Nephron (organoid): ENCODE measurements at regions not wholly inside any gene's neighbourhood (a gene's known extent, or its start where the extent isn't known, plus 50 kb on each side); places are given as distances from the start of the nearest gene placed in this dataset.

Experiments
- H3K27ac Mint-ChIP-seq, 3 experiments: 2 replicates each; pipeline ENCODE4 v1.8.0; 2020; ENCODE audit warnings: mixed read lengths in 3 of 3, mild to moderate bottlenecking in 2 of 3, moderate library complexity in 1 of 3
- H3K27me3 Mint-ChIP-seq: 2 replicates; pipeline ENCODE4 v1.8.0; 2021; ENCODE audit warnings: low read depth, mild to moderate bottlenecking, moderate library complexity, mixed read lengths
- H3K36me3 Mint-ChIP-seq: 2 replicates; pipeline ENCODE4 v1.8.0; 2020; ENCODE audit warnings: low read depth, mixed read lengths
- H3K4me1 Mint-ChIP-seq: 2 replicates; pipeline ENCODE4 v1.8.0; 2020; ENCODE audit warnings: mixed read lengths
- H3K4me3 Mint-ChIP-seq, 3 experiments: 2 replicates each; pipeline ENCODE4 v1.8.0; 2020; ENCODE audit warnings: mild to moderate bottlenecking in 3 of 3, mixed read lengths in 3 of 3, moderate library complexity in 2 of 3
- H3K9me3 Mint-ChIP-seq: 2 replicates; pipeline ENCODE4 v1.8.0; 2020; ENCODE audit warnings: mixed read lengths
- TF ChIP-seq, protein P1 (sequence below), 3 experiments: fragments of 200-600 bp; sonication (generic); IDR thresholded peaks; one replicate each; pipeline ENCODE4 v1.5.0; 2021; ENCODE audit warnings: antibody characterized with exemption in 3 of 3; ENCODE audit not compliant: unreplicated experiment in 3 of 3

DNA sequence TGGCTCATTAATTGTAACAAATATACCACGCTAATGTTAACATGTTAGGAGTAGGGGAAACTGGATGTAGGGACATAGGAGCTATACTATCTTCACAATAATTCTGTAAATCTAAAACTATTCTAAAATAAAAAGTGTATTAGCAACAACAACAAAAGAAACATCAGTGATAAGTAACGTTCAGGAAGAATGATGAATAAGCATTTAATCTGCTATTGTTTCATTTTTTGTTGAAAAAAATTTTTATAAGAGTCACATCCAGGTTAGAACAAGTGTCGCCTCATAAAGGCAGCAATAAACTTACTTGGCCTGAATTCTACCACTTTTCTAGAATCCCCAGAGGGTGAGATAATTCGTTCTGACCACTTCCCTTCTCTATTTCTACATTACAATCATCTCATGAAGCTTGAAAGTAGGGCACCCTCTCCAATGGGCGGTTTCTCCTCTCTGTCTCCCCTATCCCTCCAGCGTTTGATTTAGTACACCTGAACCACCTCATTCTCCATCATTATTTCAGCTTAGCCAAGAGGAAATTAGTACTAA lies 253.1 kb upstream of the IPO5 start:
- Mint-ChIP-seq H3K27me3 (no peaks in the 10 kb centered on the region), H3K36me3 (no peaks in the 10 kb centered on the region), H3K9me3 (no peaks in the 10 kb centered on the region), H3K4me1 (peaks cover 13% of the 10 kb centered on the region), H3K27ac (no peak overlapping the region), H3K4me3 (no peak overlapping the region)
- TF ChIP-seq, protein P1, sequence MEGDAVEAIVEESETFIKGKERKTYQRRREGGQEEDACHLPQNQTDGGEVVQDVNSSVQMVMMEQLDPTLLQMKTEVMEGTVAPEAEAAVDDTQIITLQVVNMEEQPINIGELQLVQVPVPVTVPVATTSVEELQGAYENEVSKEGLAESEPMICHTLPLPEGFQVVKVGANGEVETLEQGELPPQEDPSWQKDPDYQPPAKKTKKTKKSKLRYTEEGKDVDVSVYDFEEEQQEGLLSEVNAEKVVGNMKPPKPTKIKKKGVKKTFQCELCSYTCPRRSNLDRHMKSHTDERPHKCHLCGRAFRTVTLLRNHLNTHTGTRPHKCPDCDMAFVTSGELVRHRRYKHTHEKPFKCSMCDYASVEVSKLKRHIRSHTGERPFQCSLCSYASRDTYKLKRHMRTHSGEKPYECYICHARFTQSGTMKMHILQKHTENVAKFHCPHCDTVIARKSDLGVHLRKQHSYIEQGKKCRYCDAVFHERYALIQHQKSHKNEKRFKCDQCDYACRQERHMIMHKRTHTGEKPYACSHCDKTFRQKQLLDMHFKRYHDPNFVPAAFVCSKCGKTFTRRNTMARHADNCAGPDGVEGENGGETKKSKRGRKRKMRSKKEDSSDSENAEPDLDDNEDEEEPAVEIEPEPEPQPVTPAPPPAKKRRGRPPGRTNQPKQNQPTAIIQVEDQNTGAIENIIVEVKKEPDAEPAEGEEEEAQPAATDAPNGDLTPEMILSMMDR (IDR thresholded peaks at IDR 0.05; ENCODE audit: unreplicated experiment in 3 of 3): no peak

DNA sequence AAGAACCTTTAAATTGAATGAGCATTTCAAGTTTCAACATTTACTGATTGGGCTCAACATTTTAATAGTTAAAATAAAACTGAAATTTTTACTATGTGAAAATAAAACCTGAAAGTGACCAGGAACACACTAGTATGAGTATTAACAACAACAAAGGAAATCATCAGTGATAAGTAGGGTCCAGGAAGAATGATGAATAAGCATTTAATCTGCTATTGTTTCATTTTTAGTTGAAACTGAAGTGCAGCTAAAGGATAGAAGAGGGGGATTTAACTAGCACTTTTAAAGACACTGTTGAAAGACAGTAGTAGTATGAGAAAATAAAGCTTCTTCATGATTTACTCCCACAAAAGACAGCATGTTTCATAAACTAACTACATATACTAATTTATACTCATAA lies 250.9 kb upstream of the IPO5 start:
- Mint-ChIP-seq H3K36me3 (no peaks in the 10 kb centered on the region), H3K4me3 (no peak overlapping the region), H3K9me3 (no peaks in the 10 kb centered on the region), H3K27me3 (no peaks in the 10 kb centered on the region), H3K4me1 (peaks cover 8% of the 10 kb centered on the region), H3K27ac (no peak overlapping the region)
- TF ChIP-seq, protein P1 (IDR thresholded peaks at IDR 0.05; ENCODE audit: unreplicated experiment in 3 of 3): no peak

DNA sequence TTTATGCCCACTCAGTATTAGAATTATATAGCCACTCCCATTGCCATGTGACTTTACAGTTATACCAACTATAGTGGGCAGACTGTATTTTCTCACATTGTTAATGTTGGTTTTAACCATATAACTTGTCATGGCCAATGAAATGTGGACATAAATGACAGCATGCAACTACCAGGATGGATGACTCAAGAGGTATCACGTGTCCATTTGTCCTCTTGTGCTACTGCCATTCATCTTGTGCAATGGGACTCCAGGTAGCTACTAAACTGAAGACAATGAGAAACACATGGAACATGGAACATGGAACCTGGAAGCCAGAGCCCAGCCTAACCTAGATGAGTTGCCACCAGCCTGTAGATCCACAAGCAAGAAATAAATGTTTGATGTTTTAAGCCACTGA lies 242.7 kb upstream of the IPO5 start:
- Mint-ChIP-seq H3K9me3 (peaks cover 5% of the 10 kb centered on the region), H3K36me3 (no peaks in the 10 kb centered on the region), H3K27me3 (no peaks in the 10 kb centered on the region), H3K27ac (no peak overlapping the region), H3K4me3 (no peak overlapping the region), H3K4me1 (peaks cover 8% of the 10 kb centered on the region)
- TF ChIP-seq, protein P1 (IDR thresholded peaks at IDR 0.05; ENCODE audit: unreplicated experiment in 3 of 3): no peak

DNA sequence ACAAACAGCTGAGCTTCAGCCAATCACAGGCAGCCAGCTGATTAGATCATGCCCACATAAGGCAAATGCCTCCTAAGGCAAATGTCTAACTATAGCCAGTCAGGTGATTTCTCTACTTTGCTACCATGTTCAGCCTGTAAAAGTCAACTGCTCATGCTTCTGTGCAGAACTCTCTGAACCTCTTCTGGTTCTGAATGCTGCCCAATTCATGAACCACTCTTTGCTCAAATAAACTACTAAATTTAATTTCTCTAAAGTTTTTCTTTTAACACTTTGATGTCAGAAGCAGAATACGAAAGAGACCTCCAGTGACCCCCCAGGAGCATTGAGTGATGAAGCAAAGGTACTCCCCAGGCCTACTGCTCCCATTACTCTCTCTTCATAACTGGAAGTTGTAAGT lies 240.7 kb upstream of the IPO5 start:
- Mint-ChIP-seq H3K4me1 (no peaks in the 10 kb centered on the region), H3K9me3 (peaks cover 5% of the 10 kb centered on the region), H3K27ac (no peak overlapping the region), H3K27me3 (no peaks in the 10 kb centered on the region), H3K4me3 (no peak overlapping the region), H3K36me3 (no peaks in the 10 kb centered on the region)
- TF ChIP-seq, protein P1 (IDR thresholded peaks at IDR 0.05; ENCODE audit: unreplicated experiment in 3 of 3): no peak

DNA sequence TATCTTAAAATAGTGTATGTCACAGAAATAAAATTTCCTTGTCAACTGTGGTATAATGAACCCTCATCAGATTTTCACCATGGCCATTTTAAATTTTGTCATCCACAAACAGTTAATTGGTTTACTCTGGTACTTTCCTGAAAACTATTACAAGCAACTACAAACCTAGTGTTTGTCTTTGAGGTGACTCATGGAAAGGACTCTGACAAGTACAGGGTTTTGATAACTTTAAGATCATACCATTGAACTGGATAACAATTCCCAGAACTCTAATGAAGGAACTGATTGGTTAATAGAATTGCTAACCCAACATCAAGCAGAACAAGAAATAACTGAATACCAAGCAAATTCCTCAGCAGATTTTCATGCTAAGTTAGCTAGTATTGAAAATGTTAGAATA lies 237.7 kb upstream of the IPO5 start:
- no peak overlapping the region for H3K27ac Mint-ChIP-seq
- H3K4me1 Mint-ChIP-seq: no peaks in the 10 kb centered on the region
- H3K4me3 Mint-ChIP-seq: no peak overlapping the region
- peaks cover 5% of the 10 kb centered on the region for H3K9me3 Mint-ChIP-seq
- no peaks in the 10 kb centered on the region for H3K36me3 Mint-ChIP-seq
- TF ChIP-seq, protein P1 (IDR thresholded peaks at IDR 0.05; ENCODE audit: unreplicated experiment in 3 of 3): no peak
- no peaks in the 10 kb centered on the region for H3K27me3 Mint-ChIP-seq

DNA sequence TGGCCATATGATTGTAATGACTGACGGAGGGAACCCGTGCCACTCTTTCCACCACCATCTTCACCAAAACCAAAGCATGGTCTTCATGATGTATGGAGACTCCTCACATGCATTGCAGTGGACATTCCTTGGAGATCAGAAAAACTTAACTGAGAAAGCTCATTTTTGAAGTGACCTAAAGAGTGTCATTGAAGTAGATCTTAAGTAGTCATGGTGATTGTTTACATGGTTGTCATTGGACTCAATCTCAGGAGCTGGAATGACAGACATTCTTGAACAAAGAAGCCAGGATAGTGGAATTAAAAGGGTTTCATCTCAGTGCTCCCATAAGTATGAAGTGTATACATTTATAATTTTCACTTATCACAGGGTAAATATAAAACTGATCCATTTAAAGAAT lies 236.7 kb upstream of the IPO5 start:
- H3K4me3 Mint-ChIP-seq: no peak overlapping the region
- H3K9me3 Mint-ChIP-seq: peaks cover 5% of the 10 kb centered on the region
- no peaks in the 10 kb centered on the region for H3K27me3 Mint-ChIP-seq
- no peaks in the 10 kb centered on the region for H3K4me1 Mint-ChIP-seq
- no peak overlapping the region for H3K27ac Mint-ChIP-seq
- TF ChIP-seq, protein P1 (IDR thresholded peaks at IDR 0.05; ENCODE audit: unreplicated experiment in 3 of 3): no peak
- H3K36me3 Mint-ChIP-seq: no peaks in the 10 kb centered on the region
